Stimulated activated CD8-positive, alpha-beta memory T cell treated with anti-CD3 and anti-CD28 coated beads, Interleukin-12 subunit alpha, Interleukin-12 subunit beta, amount 100 ng/mL, for 24 hours (primary cell): ENCODE measurements at regions not wholly inside any gene's neighbourhood (a gene's known extent, or its start where the extent isn't known, plus 50 kb on each side); places are given as distances from the start of the nearest gene placed in this dataset.
"Not testable (repeated sequence)": the region's sequence is repeated elsewhere in the genome, so short reads cannot be mapped to it uniquely, and the experiment has no call there.

Experiments
- DNase-seq: peaks from one replicate; pipeline ENCODE4 v3.0.0-alpha.2; 2020; ENCODE audit errors: extremely low read depth

GRCh38 chr12:127125607-127126259, 1141.2 kb upstream of the TMEM132C start:
- DNase-seq, result no peak

GRCh38 chr12:127126260-127126628, 1140.7 kb upstream of the TMEM132C start:
- DNase-seq, result no peak

- DNase-seq, result no peak
These were observed 1139.1 kb upstream of the TMEM132C start for GRCh38 chr12:127127897-127128296.

GRCh38 chr12:127130506-127131124, 1136.4 kb upstream of the TMEM132C start:
- DNase-seq, result no peak

GRCh38 chr12:127133675-127134335, 1133.2 kb upstream of the TMEM132C start:
- no peak for DNase-seq

GRCh38 chr12:127140864-127141484, 1126.0 kb upstream of the TMEM132C start:
- DNase-seq, result not testable (repeated sequence)

- no peak for DNase-seq
These were observed 1124.0 kb upstream of the TMEM132C start for GRCh38 chr12:127143020-127143419.

- DNase-seq, result no peak
These were observed 1122.2 kb upstream of the TMEM132C start for GRCh38 chr12:127144770-127145169.

GRCh38 chr12:127145241-127145928, 1121.6 kb upstream of the TMEM132C start:
- DNase-seq, result no peak

GRCh38 chr12:127145929-127146789, 1120.8 kb upstream of the TMEM132C start:
- DNase-seq, result peak; percentile 52

- no peak for DNase-seq
These were observed 1119.8 kb upstream of the TMEM132C start for GRCh38 chr12:127146991-127147718.

GRCh38 chr12:127147724-127148123, 1119.2 kb upstream of the TMEM132C start:
- DNase-seq, result no peak

- no peak for DNase-seq
These were observed 1118.7 kb upstream of the TMEM132C start for GRCh38 chr12:127148318-127148717.

GRCh38 chr12:127149226-127149964, 1117.6 kb upstream of the TMEM132C start:
- no peak for DNase-seq

- no peak for DNase-seq
These were observed 1116.9 kb upstream of the TMEM132C start for GRCh38 chr12:127150028-127150427.

GRCh38 chr12:127150479-127150878, 1116.5 kb upstream of the TMEM132C start:
- DNase-seq, result no peak

- DNase-seq, result no peak
These were observed 1116.0 kb upstream of the TMEM132C start for GRCh38 chr12:127150956-127151355.

GRCh38 chr12:127153996-127154395, 1113.0 kb upstream of the TMEM132C start:
- DNase-seq, result no peak

- not testable (repeated sequence) for DNase-seq
These were observed 1112.1 kb upstream of the TMEM132C start for GRCh38 chr12:127154830-127155229.
